Ovary (tissue), 3 donors: ENCODE measurements at regions not wholly inside any gene's neighbourhood (a gene's known extent, or its start where the extent isn't known, plus 50 kb on each side); places are given as distances from the start of the nearest gene placed in this dataset.

Experiments used
- EP300 ChIP-seq: sonication (generic); formaldehyde crosslinking; IDR thresholded peaks from one replicate; pipeline ENCODE4 v1.6.1; 2017; ENCODE audit warnings: antibody characterized with exemption
- POLR2A ChIP-seq: fragments of 450-650 bp; IDR thresholded peaks from one replicate; pipeline ENCODE4 v1.6.1; 2017; ENCODE audit warnings: antibody characterized with exemption, mild to moderate bottlenecking, moderate library complexity
- TF ChIP-seq, protein P1 (sequence below), 3 donors: fragments of 450-650 bp in 2 of 3; fragments of 200-600 bp in 1 of 3; IDR thresholded peaks; one replicate each; pipeline versions ENCODE4 v1.5.1 to v1.8.0; 2016 to 2022; ENCODE audit warnings: antibody characterized with exemption in 3 of 3, mild to moderate bottlenecking in 1 of 3
- donor health status: DM: no; HTN: no; CAD: no.

- TF ChIP-seq, protein P1, sequence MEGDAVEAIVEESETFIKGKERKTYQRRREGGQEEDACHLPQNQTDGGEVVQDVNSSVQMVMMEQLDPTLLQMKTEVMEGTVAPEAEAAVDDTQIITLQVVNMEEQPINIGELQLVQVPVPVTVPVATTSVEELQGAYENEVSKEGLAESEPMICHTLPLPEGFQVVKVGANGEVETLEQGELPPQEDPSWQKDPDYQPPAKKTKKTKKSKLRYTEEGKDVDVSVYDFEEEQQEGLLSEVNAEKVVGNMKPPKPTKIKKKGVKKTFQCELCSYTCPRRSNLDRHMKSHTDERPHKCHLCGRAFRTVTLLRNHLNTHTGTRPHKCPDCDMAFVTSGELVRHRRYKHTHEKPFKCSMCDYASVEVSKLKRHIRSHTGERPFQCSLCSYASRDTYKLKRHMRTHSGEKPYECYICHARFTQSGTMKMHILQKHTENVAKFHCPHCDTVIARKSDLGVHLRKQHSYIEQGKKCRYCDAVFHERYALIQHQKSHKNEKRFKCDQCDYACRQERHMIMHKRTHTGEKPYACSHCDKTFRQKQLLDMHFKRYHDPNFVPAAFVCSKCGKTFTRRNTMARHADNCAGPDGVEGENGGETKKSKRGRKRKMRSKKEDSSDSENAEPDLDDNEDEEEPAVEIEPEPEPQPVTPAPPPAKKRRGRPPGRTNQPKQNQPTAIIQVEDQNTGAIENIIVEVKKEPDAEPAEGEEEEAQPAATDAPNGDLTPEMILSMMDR (IDR thresholded peaks at IDR 0.05): no peak
- TF ChIP-seq POLR2A (no peak), EP300 (no peak)
Observed at GRCh38 chr6:74287441-74287840, 591.4 kb downstream of the CD109 start.
